HepG2 (cell line): ENCODE measurements at regions not wholly inside any gene's neighbourhood (a gene's known extent, or its start where the extent isn't known, plus 50 kb on each side); places are given as distances from the start of the nearest gene placed in this dataset.

Experiments
- ATF7 ChIP-seq, 2 experiments: fragments of 450-650 bp in 1 of 2; sonication (generic) in 1 of 2; formaldehyde crosslinking in 1 of 2; IDR thresholded peaks; 2 replicates each; pipeline versions ENCODE4 v1.4.0 to v1.6.1; 2016 to 2020; ENCODE audit warnings: antibody characterized with exemption in 1 of 2, mild to moderate bottlenecking in 1 of 2, missing genetic modification reagents in 1 of 2
- CEBPB ChIP-seq: IDR thresholded peaks from 2 replicates; pipeline ENCODE4 v1.6.1; 2011; ENCODE audit warnings: low read depth, low read length, improper control_type of control experiment, borderline replicate concordance
- EZH2 ChIP-seq: conservative IDR thresholded peaks from 2 replicates; pipeline ENCODE4 v1.6.1; 2012; ENCODE audit warnings: mild to moderate bottlenecking, low read depth, low read length, moderate library complexity
- FOXA1 ChIP-seq, 2 experiments: fragments of 450-650 bp in 1 of 2; sonication (generic) in 1 of 2; formaldehyde crosslinking in 1 of 2; IDR thresholded peaks; 2 replicates each; pipeline versions ENCODE4 v1.4.0 to v1.6.1; 2016 to 2020; ENCODE audit warnings: missing genetic modification reagents in 1 of 2
- HOXA9 ChIP-seq: sonication (generic); formaldehyde crosslinking; IDR thresholded peaks from 2 replicates; pipeline ENCODE4 v1.8.1; 2022; ENCODE audit warnings: missing genetic modification reagents, mild to moderate bottlenecking, moderate library complexity, borderline replicate concordance
- YY1 ChIP-seq: IDR thresholded peaks from 2 replicates; pipeline ENCODE4 v1.6.1; 2011; ENCODE audit warnings: low read length, low read depth, moderate library complexity, mild to moderate bottlenecking; ENCODE audit not compliant: insufficient read depth, insufficient replicate concordance
- TF ChIP-seq, protein P1 (sequence below): sonication (generic); formaldehyde crosslinking; IDR thresholded peaks from 2 replicates; pipeline ENCODE4 v1.4.0; 2020; ENCODE audit warnings: missing genetic modification reagents
- TF ChIP-seq, protein P2 (sequence below): IDR thresholded peaks from 2 replicates; pipeline ENCODE4 v1.6.1; 2012; ENCODE audit warnings: inconsistent platforms
- TF ChIP-seq, protein P3 (sequence below): sonication (generic); formaldehyde crosslinking; IDR thresholded peaks from 2 replicates; pipeline ENCODE4 v1.5.0; 2020; ENCODE audit warnings: missing genetic modification reagents
- TF ChIP-seq, protein P4 (sequence below): sonication (generic); formaldehyde crosslinking; IDR thresholded peaks from 2 replicates; pipeline ENCODE4 v1.5.0; 2020; ENCODE audit warnings: mild to moderate bottlenecking, missing genetic modification reagents, moderate library complexity
- TF ChIP-seq, protein P5 (sequence below), 2 experiments: fragments of 450-650 bp in 1 of 2; sonication (generic) in 1 of 2; formaldehyde crosslinking; IDR thresholded peaks; 2 replicates each; pipeline versions ENCODE4 v1.5.0 to v1.8.0; 2020 to 2022; ENCODE audit warnings: mild to moderate bottlenecking in 1 of 2, missing genetic modification reagents in 1 of 2
- TF ChIP-seq, protein P6 (sequence below): sonication (generic); formaldehyde crosslinking; IDR thresholded peaks from 2 replicates; pipeline ENCODE4 v1.4.0; 2020; ENCODE audit warnings: missing genetic modification reagents
- TF ChIP-seq, protein P7 (sequence below), 2 experiments: IDR thresholded peaks; 2 replicates each; pipeline ENCODE4 v1.6.1; 2011 to 2012; ENCODE audit warnings: low read length in 2 of 2, borderline replicate concordance in 1 of 2, low read depth in 1 of 2, mild to moderate bottlenecking in 1 of 2, moderate library complexity in 1 of 2
- TF ChIP-seq, protein P8 (sequence below): sonication (generic); formaldehyde crosslinking; IDR thresholded peaks from 2 replicates; pipeline ENCODE4 v1.4.0; 2020; ENCODE audit warnings: missing genetic modification reagents, mild to moderate bottlenecking, borderline replicate concordance

DNA sequence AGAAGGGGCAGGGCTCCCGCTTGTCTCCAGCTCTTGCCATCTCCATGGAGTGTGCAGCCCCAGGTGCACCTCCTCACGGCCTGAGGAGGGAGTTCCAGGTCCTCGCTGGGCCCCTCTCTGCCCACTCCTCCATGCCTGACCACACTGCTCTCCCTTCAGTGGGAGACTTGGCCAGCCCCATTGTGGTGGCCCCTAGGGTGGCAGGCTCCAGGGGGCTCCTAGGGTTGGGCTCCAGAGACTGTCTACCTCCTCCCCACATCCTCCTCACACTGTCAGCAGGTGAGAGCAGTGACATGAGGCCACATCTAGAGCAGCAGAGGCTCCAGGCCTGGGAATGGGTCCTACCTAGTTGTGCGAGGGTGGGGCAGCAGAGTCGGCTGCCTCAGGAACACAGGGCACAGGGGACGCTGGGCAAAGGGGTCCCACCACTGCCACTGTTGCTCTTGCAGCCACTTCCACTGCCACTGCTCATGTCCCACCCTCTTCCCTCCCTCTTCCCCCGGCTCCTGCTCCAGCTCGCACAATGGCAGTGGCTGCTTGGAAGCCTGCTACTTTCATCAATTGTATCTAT lies 514.8 kb downstream of the MRPL39 start:
- TF ChIP-seq FOXA1 (IDR thresholded peaks at IDR 0.05): no peak
- no peak for TF ChIP-seq FOXA1 (CRISPR knock-in tag; IDR thresholded peaks at IDR 0.05)
- TF ChIP-seq, protein P1, sequence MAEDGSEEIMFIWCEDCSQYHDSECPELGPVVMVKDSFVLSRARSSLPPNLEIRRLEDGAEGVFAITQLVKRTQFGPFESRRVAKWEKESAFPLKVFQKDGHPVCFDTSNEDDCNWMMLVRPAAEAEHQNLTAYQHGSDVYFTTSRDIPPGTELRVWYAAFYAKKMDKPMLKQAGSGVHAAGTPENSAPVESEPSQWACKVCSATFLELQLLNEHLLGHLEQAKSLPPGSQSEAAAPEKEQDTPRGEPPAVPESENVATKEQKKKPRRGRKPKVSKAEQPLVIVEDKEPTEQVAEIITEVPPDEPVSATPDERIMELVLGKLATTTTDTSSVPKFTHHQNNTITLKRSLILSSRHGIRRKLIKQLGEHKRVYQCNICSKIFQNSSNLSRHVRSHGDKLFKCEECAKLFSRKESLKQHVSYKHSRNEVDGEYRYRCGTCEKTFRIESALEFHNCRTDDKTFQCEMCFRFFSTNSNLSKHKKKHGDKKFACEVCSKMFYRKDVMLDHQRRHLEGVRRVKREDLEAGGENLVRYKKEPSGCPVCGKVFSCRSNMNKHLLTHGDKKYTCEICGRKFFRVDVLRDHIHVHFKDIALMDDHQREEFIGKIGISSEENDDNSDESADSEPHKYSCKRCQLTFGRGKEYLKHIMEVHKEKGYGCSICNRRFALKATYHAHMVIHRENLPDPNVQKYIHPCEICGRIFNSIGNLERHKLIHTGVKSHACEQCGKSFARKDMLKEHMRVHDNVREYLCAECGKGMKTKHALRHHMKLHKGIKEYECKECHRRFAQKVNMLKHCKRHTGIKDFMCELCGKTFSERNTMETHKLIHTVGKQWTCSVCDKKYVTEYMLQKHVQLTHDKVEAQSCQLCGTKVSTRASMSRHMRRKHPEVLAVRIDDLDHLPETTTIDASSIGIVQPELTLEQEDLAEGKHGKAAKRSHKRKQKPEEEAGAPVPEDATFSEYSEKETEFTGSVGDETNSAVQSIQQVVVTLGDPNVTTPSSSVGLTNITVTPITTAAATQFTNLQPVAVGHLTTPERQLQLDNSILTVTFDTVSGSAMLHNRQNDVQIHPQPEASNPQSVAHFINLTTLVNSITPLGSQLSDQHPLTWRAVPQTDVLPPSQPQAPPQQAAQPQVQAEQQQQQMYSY (CRISPR knock-in tag): no peak
- TF ChIP-seq CEBPB: no peak
- TF ChIP-seq, protein P2, sequence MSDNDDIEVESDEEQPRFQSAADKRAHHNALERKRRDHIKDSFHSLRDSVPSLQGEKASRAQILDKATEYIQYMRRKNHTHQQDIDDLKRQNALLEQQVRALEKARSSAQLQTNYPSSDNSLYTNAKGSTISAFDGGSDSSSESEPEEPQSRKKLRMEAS: no peak
- TF ChIP-seq, protein P3, sequence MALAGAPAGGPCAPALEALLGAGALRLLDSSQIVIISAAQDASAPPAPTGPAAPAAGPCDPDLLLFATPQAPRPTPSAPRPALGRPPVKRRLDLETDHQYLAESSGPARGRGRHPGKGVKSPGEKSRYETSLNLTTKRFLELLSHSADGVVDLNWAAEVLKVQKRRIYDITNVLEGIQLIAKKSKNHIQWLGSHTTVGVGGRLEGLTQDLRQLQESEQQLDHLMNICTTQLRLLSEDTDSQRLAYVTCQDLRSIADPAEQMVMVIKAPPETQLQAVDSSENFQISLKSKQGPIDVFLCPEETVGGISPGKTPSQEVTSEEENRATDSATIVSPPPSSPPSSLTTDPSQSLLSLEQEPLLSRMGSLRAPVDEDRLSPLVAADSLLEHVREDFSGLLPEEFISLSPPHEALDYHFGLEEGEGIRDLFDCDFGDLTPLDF: no peak
- TF ChIP-seq, protein P4, sequence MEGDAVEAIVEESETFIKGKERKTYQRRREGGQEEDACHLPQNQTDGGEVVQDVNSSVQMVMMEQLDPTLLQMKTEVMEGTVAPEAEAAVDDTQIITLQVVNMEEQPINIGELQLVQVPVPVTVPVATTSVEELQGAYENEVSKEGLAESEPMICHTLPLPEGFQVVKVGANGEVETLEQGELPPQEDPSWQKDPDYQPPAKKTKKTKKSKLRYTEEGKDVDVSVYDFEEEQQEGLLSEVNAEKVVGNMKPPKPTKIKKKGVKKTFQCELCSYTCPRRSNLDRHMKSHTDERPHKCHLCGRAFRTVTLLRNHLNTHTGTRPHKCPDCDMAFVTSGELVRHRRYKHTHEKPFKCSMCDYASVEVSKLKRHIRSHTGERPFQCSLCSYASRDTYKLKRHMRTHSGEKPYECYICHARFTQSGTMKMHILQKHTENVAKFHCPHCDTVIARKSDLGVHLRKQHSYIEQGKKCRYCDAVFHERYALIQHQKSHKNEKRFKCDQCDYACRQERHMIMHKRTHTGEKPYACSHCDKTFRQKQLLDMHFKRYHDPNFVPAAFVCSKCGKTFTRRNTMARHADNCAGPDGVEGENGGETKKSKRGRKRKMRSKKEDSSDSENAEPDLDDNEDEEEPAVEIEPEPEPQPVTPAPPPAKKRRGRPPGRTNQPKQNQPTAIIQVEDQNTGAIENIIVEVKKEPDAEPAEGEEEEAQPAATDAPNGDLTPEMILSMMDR (CRISPR knock-in tag): no peak
- TF ChIP-seq HOXA9 (CRISPR knock-in tag): no peak
- TF ChIP-seq, protein P5, sequence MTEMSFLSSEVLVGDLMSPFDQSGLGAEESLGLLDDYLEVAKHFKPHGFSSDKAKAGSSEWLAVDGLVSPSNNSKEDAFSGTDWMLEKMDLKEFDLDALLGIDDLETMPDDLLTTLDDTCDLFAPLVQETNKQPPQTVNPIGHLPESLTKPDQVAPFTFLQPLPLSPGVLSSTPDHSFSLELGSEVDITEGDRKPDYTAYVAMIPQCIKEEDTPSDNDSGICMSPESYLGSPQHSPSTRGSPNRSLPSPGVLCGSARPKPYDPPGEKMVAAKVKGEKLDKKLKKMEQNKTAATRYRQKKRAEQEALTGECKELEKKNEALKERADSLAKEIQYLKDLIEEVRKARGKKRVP (CRISPR knock-in tag; IDR thresholded peaks at IDR 0.05): no peak
- TF ChIP-seq, protein P6, sequence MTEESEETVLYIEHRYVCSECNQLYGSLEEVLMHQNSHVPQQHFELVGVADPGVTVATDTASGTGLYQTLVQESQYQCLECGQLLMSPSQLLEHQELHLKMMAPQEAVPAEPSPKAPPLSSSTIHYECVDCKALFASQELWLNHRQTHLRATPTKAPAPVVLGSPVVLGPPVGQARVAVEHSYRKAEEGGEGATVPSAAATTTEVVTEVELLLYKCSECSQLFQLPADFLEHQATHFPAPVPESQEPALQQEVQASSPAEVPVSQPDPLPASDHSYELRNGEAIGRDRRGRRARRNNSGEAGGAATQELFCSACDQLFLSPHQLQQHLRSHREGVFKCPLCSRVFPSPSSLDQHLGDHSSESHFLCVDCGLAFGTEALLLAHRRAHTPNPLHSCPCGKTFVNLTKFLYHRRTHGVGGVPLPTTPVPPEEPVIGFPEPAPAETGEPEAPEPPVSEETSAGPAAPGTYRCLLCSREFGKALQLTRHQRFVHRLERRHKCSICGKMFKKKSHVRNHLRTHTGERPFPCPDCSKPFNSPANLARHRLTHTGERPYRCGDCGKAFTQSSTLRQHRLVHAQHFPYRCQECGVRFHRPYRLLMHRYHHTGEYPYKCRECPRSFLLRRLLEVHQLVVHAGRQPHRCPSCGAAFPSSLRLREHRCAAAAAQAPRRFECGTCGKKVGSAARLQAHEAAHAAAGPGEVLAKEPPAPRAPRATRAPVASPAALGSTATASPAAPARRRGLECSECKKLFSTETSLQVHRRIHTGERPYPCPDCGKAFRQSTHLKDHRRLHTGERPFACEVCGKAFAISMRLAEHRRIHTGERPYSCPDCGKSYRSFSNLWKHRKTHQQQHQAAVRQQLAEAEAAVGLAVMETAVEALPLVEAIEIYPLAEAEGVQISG (CRISPR knock-in tag): no peak
- TF ChIP-seq, protein P7, sequence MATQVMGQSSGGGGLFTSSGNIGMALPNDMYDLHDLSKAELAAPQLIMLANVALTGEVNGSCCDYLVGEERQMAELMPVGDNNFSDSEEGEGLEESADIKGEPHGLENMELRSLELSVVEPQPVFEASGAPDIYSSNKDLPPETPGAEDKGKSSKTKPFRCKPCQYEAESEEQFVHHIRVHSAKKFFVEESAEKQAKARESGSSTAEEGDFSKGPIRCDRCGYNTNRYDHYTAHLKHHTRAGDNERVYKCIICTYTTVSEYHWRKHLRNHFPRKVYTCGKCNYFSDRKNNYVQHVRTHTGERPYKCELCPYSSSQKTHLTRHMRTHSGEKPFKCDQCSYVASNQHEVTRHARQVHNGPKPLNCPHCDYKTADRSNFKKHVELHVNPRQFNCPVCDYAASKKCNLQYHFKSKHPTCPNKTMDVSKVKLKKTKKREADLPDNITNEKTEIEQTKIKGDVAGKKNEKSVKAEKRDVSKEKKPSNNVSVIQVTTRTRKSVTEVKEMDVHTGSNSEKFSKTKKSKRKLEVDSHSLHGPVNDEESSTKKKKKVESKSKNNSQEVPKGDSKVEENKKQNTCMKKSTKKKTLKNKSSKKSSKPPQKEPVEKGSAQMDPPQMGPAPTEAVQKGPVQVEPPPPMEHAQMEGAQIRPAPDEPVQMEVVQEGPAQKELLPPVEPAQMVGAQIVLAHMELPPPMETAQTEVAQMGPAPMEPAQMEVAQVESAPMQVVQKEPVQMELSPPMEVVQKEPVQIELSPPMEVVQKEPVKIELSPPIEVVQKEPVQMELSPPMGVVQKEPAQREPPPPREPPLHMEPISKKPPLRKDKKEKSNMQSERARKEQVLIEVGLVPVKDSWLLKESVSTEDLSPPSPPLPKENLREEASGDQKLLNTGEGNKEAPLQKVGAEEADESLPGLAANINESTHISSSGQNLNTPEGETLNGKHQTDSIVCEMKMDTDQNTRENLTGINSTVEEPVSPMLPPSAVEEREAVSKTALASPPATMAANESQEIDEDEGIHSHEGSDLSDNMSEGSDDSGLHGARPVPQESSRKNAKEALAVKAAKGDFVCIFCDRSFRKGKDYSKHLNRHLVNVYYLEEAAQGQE (IDR thresholded peaks at IDR 0.05; ENCODE audit: borderline replicate concordance in 1 of 2, low read depth in 1 of 2, low read length in 2 of 2): no peak
- TF ChIP-seq, protein P8, sequence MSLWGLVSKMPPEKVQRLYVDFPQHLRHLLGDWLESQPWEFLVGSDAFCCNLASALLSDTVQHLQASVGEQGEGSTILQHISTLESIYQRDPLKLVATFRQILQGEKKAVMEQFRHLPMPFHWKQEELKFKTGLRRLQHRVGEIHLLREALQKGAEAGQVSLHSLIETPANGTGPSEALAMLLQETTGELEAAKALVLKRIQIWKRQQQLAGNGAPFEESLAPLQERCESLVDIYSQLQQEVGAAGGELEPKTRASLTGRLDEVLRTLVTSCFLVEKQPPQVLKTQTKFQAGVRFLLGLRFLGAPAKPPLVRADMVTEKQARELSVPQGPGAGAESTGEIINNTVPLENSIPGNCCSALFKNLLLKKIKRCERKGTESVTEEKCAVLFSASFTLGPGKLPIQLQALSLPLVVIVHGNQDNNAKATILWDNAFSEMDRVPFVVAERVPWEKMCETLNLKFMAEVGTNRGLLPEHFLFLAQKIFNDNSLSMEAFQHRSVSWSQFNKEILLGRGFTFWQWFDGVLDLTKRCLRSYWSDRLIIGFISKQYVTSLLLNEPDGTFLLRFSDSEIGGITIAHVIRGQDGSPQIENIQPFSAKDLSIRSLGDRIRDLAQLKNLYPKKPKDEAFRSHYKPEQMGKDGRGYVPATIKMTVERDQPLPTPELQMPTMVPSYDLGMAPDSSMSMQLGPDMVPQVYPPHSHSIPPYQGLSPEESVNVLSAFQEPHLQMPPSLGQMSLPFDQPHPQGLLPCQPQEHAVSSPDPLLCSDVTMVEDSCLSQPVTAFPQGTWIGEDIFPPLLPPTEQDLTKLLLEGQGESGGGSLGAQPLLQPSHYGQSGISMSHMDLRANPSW: no peak
- no peak for TF ChIP-seq EZH2
- no peak for TF ChIP-seq YY1
- TF ChIP-seq ATF7 (IDR thresholded peaks at IDR 0.05): no peak
- TF ChIP-seq ATF7 (CRISPR knock-in tag; IDR thresholded peaks at IDR 0.05): no peak
